Activated naive CD4-positive, alpha-beta T cell treated with anti-CD3 and anti-CD28 coated beads, Interleukin-2, amount 10 ng/mL, durations not matched to agents 7 days and 5 days (primary cell): ENCODE measurements at regions not wholly inside any gene's neighbourhood (a gene's known extent, or its start where the extent isn't known, plus 50 kb on each side); places are given as distances from the start of the nearest gene placed in this dataset.

ENCODE experiments used
- CTCF ChIA-PET: fragments of 350-600 bp; sonication (Branson Sonifier 250); formaldehyde crosslinking; loops from one replicate; lab custom pipeline; 2021; ENCODE audit warnings: antibody characterized with exemption; lab: Charles Lee
- DNase-seq: peaks from one replicate; pipeline ENCODE4 v3.0.0-alpha.2; 2020
- H3K27ac Mint-ChIP-seq: one replicate; pipeline ENCODE4 v1.8.0; 2021; ENCODE audit warnings: mild to moderate bottlenecking, moderate library complexity, mixed read lengths
- H3K27me3 Mint-ChIP-seq: one replicate; pipeline ENCODE4 v1.8.0; 2021; ENCODE audit warnings: mild to moderate bottlenecking, mixed read lengths
- H3K36me3 Mint-ChIP-seq: one replicate; pipeline ENCODE4 v1.8.0; 2021; ENCODE audit warnings: mixed read lengths
- H3K4me1 Mint-ChIP-seq: one replicate; pipeline ENCODE4 v1.8.0; 2021; ENCODE audit warnings: mixed read lengths
- H3K4me3 Mint-ChIP-seq: one replicate; pipeline ENCODE4 v1.8.0; 2021; ENCODE audit warnings: mild to moderate bottlenecking, moderate library complexity, mixed read lengths
- H3K9me3 Mint-ChIP-seq: one replicate; pipeline ENCODE4 v1.8.0; 2021; ENCODE audit warnings: mixed read lengths

DNA sequence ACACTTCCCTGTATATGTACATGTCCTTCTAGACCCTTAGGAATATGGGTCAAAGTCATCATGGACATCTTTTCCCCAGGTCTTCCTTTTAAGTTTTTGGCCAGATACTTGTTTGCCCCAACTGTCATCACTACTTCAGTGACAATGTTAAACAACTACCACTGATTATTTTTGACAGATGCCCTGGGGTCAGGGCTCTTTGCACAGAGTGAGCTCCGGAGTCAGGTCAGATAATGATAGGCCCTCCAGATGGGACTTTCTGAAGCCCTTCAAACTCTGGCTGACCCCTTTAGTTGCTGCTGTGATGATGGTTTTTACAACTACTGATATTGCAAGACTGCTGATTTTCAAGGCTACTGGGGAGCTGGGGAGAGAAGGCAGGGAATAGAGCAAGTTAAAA lies 449.4 kb upstream of the HS6ST1 start:
- no peak for DNase-seq
- Mint-ChIP-seq H3K36me3 (no peaks in the 10 kb centered on the region), H3K27me3 (no peaks in the 10 kb centered on the region), H3K9me3 (peaks cover 5% of the 10 kb centered on the region), H3K4me1 (no peaks in the 10 kb centered on the region), H3K27ac (no peak overlapping the region), H3K4me3 (no peak overlapping the region)
- CTCF ChIA-PET = interaction anchor here (1.7 kb wide), 1 partner anchor 13 kb away, joined by 6 read pairs; no protein-coding TSS in a partner anchor

DNA sequence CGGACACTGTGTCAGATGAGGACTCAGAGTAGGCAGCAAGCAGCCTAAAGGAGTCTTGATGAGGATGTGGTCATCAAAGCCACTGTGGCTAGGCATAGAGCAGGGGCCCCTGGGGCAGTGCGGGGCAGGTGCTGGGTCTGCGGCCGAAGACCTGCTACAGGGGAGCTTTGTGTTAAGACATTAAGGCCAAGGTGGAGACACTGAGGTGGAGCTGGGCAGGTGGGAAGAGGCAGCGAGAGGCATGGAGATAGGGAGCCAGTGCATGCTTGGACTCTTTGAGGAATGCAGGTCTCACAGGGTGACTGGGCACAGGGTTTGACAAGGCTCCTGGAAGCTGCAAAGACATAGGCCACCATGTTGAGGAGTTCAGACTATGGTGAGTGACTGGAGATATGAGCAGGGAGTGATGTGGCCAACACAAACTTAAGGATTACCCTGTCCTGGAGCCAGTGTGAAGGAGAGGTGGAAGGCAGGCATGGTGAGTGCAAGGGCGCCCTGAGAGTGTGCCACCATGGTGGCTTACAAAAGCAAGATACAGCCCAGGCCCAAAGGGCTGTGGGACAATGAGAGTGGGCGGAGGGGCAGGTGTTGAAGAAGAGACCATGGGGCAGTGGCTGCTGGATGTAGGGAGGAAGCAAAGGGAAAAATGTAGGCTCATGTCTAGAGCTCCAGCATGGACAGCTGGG lies 450.9 kb upstream of the HS6ST1 start:
- Mint-ChIP-seq H3K9me3 (no peaks in the 10 kb centered on the region), H3K27ac (no peak overlapping the region), H3K27me3 (no peaks in the 10 kb centered on the region), H3K36me3 (no peaks in the 10 kb centered on the region), H3K4me3 (no peak overlapping the region), H3K4me1 (no peaks in the 10 kb centered on the region)
- CTCF ChIA-PET = no interaction called here
- no peak for DNase-seq

- H3K27me3 Mint-ChIP-seq = no peaks in the 10 kb centered on the region
- no peaks in the 10 kb centered on the region for H3K9me3 Mint-ChIP-seq
- CTCF ChIA-PET = no interaction called here
- H3K4me3 Mint-ChIP-seq = no peak overlapping the region
- DNase-seq = peak; percentile 0
- peak overlapping the region; percentile 34 for H3K27ac Mint-ChIP-seq
- H3K36me3 Mint-ChIP-seq = no peaks in the 10 kb centered on the region
- H3K4me1 Mint-ChIP-seq = no peaks in the 10 kb centered on the region
These were observed 451.7 kb upstream of the HS6ST1 start for GRCh38 chr2:128770143-128771085.

DNA sequence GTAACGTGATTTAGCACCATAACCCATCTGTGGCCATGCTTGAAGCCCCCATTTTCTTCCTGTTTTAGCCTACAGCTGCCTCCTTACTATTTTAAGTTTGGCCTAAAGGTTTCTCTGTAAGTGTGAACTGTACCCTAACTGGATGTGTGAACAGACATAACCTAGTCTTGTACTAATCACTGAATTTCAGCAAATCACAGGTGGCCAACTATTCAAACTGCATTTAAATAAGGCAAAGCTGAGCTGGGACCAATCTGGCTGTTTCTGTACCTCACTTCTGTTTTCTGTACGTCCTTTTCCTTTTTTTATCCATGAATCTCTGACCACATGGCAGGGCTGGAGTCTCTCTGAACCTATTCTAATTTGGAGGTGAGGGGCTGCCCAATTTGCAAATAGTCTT lies 452.7 kb upstream of the HS6ST1 start:
- Mint-ChIP-seq H3K4me3 (no peak overlapping the region), H3K4me1 (no peaks in the 10 kb centered on the region), H3K27me3 (no peaks in the 10 kb centered on the region), H3K36me3 (no peaks in the 10 kb centered on the region), H3K27ac (no peak overlapping the region), H3K9me3 (no peaks in the 10 kb centered on the region)
- no peak for DNase-seq
- CTCF ChIA-PET = no interaction called here

DNA sequence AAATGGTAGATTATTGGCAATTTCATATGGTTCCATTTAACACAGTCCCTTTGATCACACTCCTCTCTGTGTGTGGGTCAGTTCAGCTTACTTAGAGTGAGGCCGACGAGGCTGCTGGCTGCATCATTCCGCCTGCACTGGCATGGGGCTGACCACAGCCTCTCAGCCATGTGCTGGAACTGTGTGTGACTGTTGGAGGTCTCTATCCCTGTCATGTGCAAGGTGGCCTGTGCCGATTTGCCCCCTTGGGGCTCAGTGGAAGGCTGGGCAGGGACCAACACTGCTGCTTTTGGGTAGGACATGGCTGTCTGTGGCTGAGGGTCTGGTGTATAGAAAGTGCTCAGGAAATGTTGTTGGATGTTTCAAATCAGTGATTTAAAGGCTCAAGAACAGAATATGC lies 454.0 kb upstream of the HS6ST1 start:
- H3K27ac Mint-ChIP-seq = no peak overlapping the region
- H3K9me3 Mint-ChIP-seq = no peaks in the 10 kb centered on the region
- H3K36me3 Mint-ChIP-seq = no peaks in the 10 kb centered on the region
- DNase-seq = peak; percentile 8
- H3K4me1 Mint-ChIP-seq = no peaks in the 10 kb centered on the region
- CTCF ChIA-PET = no interaction called here
- H3K4me3 Mint-ChIP-seq = no peak overlapping the region
- H3K27me3 Mint-ChIP-seq = no peaks in the 10 kb centered on the region

DNA sequence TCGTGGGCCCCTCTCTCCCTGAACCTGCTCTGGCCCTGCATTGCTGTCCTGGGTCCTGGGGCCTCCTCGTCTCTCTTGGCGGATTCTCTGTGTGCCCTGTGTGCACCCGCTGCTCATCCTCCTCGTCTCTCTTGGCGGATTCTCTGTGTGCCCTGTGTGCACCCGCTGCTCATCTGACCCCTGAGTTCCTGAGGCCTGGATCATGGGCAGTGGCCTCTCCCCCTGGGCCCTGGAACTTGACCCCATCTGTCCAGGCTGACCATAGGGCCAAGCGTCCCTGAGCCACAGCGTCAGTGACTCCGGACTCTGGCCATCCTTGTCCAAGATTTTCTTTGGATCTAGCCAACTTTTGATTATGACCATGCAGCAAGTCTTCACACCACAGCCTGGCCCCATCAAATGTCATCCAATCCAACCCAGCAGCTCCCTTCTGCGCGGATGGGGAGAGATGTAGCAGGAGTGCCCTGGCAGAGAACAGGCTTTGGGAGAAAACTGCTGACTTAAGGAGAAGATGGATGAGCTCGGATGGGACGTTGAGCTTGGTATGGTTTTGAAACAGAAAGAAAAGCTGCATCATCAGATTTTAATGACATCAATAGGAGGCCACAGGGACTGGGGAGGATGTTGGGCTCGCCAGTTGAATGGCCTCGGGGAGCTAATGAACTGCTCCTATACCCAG lies 455.1 kb upstream of the HS6ST1 start:
- CTCF ChIA-PET = no interaction called here
- Mint-ChIP-seq H3K27me3 (no peaks in the 10 kb centered on the region), H3K9me3 (no peaks in the 10 kb centered on the region), H3K27ac (no peak overlapping the region), H3K4me1 (no peaks in the 10 kb centered on the region), H3K4me3 (no peak overlapping the region), H3K36me3 (no peaks in the 10 kb centered on the region)
- DNase-seq = no peak

GRCh38 chr2:128774320-128775216 lies 455.9 kb upstream of the HS6ST1 start:
- no peaks in the 10 kb centered on the region for H3K9me3 Mint-ChIP-seq
- no peak overlapping the region for H3K4me3 Mint-ChIP-seq
- H3K27ac Mint-ChIP-seq = no peak overlapping the region
- no peaks in the 10 kb centered on the region for H3K4me1 Mint-ChIP-seq
- CTCF ChIA-PET = interaction anchor here (0.7 kb wide), 1 partner anchor 9 kb away, joined by 3 read pairs; no protein-coding TSS in a partner anchor
- no peaks in the 10 kb centered on the region for H3K27me3 Mint-ChIP-seq
- no peaks in the 10 kb centered on the region for H3K36me3 Mint-ChIP-seq
- peak; percentile 8 for DNase-seq

- no peak overlapping the region for H3K27ac Mint-ChIP-seq
- peak; percentile 13 for DNase-seq
- H3K4me3 Mint-ChIP-seq = no peak overlapping the region
- H3K27me3 Mint-ChIP-seq = no peaks in the 10 kb centered on the region
- CTCF ChIA-PET = interaction anchor here (0.7 kb wide), 1 partner anchor 8 kb away, joined by 3 read pairs; no protein-coding TSS in a partner anchor
- H3K4me1 Mint-ChIP-seq = no peaks in the 10 kb centered on the region
- no peaks in the 10 kb centered on the region for H3K9me3 Mint-ChIP-seq
- no peaks in the 10 kb centered on the region for H3K36me3 Mint-ChIP-seq
These were observed 456.7 kb upstream of the HS6ST1 start for GRCh38 chr2:128775217-128775913.

DNA sequence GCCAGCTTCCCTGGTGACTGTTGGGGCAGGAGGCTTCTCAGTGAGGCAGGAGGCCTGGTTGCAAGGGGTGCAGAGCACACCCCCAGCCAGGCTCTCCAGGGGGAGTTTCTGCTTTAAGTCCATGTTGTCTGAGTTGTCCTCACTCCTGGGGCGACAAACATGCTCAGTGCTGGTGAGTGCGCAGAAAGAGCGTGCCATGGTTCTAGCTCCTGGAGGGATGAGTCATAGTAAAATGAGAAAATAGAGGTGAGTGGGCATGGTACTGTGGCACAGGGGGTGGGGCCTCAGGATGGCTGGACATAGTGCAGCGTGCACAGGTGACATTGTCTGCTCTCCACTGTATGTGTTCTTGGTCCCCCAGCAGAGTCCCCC lies 457.2 kb upstream of the HS6ST1 start:
- DNase-seq = peak; percentile 4
- Mint-ChIP-seq H3K4me1 (no peaks in the 10 kb centered on the region), H3K4me3 (no peak overlapping the region), H3K27me3 (no peaks in the 10 kb centered on the region), H3K27ac (no peak overlapping the region), H3K36me3 (no peaks in the 10 kb centered on the region), H3K9me3 (no peaks in the 10 kb centered on the region)
- CTCF ChIA-PET = no interaction called here

DNA sequence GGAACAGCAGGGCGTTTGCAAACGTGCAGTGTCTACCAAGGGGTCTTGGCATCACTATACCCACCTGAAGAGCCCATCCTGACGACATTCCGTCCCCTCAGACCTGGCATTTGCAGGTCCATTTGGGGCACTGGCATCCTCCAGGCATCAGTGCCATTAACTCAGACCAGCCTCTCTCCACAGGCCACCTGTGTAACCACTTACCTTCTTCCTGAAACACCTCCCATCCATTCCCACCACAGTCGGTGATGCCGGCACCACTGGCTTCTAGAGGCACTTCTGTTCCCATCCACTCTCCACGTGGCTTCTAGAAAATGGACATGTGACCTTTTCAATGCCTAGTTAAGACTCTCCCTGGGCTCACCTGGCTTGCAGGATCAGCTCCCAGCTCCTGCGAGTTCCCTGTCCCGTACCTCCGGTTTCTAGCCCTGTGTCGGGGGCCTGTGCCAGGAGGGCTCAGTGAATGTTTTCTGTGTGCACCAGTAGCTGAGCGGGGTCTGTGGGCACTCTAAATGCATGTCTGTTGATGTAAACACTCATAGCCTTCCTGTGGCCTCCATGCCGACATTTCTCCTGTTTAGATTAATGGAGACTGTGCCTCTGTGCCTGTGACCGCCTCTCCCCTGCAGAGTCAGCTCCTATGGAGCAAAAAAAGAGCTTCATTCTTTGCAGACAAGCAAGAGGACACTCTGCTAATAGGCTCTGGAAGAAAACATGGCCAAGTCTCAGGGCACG lies 458.0 kb upstream of the HS6ST1 start:
- Mint-ChIP-seq H3K36me3 (no peaks in the 10 kb centered on the region), H3K4me1 (no peaks in the 10 kb centered on the region), H3K27me3 (no peaks in the 10 kb centered on the region), H3K27ac (no peak overlapping the region), H3K9me3 (no peaks in the 10 kb centered on the region), H3K4me3 (no peak overlapping the region)
- DNase-seq = peak; percentile 8
- CTCF ChIA-PET = no interaction called here

DNA sequence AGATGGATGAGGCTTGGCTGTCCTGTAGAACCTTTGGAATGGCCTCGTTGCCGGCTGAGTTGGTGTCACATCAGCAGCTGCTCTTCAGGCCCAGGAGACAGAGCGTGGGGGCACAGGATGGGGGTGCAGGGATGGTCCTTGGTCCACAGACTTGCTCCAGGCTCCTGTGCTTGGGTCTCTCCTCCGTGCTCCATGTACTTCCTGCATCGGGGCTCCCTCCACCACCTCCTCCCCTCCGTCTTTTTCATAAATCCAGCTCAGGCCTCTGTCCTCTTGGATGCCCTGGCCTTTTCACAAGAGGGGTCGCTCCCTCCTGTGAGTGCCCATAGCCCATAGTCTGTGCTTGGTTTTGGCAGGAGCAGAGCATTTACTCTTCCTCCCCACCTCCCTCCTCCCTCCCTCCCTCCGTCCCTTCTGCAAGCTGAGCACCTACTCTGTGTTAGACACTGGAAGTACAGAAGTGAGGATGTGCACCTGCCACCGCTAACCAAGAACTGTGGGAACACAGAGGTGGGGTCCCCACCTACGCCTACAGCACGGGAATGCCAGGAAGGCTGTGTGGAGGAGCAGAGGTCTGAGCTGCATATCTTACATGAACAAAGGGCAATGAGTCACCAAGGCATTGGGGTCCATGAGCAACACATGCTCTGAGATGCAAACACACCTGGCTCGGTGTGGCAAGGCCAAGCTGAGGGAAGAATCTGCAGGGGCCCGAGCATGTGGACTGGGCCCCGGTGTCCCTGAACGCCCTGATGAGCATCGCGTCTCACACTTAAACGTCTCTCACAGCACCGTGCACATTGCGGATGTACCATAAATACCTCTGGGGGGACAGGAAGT lies 458.7 kb upstream of the HS6ST1 start:
- Mint-ChIP-seq H3K27me3 (no peaks in the 10 kb centered on the region), H3K36me3 (no peaks in the 10 kb centered on the region), H3K27ac (no peak overlapping the region), H3K4me1 (no peaks in the 10 kb centered on the region), H3K4me3 (no peak overlapping the region), H3K9me3 (no peaks in the 10 kb centered on the region)
- DNase-seq = peak; percentile 14
- CTCF ChIA-PET = no interaction called here

GRCh38 chr2:128778843-128779242 lies 460.2 kb upstream of the HS6ST1 start:
- CTCF ChIA-PET = no interaction called here
- Mint-ChIP-seq H3K27ac (no peak overlapping the region), H3K4me3 (no peak overlapping the region), H3K27me3 (no peaks in the 10 kb centered on the region), H3K4me1 (no peaks in the 10 kb centered on the region), H3K9me3 (no peaks in the 10 kb centered on the region), H3K36me3 (no peaks in the 10 kb centered on the region)
- no peak for DNase-seq
